GM18507 (cell line): ENCODE measurements at regions not wholly inside any gene's neighbourhood (a gene's known extent, or its start where the extent isn't known, plus 50 kb on each side); places are given as distances from the start of the nearest gene placed in this dataset.
A peak's percentile ranks its signal among the peaks of the same experiment; 100 is the strongest.

Experiments
- DNase-seq: peaks from one replicate; pipeline ENCODE4 v3.0.0; 2011; ENCODE audit warnings: low read depth; ENCODE audit not compliant: insufficient read length; ENCODE audit errors: extremely low spot score
- FAIRE-seq: peaks from 2 replicates; lab custom pipeline; 2011; peaks lifted over from hg19 to GRCh38; lab: Jason Lieb, UNC

GRCh38 chr3:148042663-148043445 lies 633.7 kb downstream of the ZIC1 start:
- FAIRE-seq: no peak
- DNase-seq: no peak

GRCh38 chr3:148044151-148044550 lies 635.0 kb downstream of the ZIC1 start:
- FAIRE-seq: no peak
- no peak for DNase-seq

- no peak for FAIRE-seq
- no peak for DNase-seq
Observed at GRCh38 chr3:148054999-148055398, 642.7 kb upstream of the AGTR1 start.

DNA sequence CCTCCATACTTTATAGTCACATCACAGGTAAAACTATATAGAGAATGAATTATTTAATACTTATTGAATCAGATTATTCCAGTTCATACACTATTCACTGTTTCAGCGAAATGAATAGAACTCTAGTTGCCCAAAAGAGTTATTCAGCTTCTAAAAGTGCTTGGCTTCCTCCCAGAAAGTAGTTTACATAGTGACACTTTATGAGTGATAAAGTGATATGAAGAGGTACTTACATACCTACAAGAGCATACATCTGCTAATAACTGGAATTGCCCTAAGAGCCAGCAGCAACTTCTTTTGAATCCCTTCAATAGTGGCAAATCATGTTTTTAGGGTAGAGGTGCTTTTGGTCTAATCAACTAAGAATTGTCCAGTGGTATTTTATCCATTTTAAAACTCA lies 635.1 kb upstream of the AGTR1 start:
- FAIRE-seq (no peak), DNase-seq (no peak)

DNA sequence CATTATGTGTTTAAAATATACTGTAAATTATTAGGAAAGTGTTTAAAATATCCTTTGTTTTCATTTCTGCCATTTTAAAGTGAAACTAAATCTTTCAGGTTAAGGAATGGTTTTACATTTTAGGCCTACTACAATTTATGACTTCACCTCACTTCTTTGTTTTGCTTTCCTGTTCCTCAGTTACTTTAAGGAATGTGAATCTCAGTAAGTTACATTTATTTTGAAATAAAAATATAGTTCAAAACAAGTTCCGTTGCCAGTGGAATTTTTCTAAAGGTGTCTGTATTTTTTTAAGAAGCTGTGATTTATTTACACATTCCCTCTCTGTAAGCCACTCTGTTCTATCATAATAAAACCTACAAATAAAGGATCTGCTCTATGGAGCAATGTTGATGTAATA lies 630.9 kb upstream of the AGTR1 start:
- DNase-seq (no peak), FAIRE-seq (no peak)

DNA sequence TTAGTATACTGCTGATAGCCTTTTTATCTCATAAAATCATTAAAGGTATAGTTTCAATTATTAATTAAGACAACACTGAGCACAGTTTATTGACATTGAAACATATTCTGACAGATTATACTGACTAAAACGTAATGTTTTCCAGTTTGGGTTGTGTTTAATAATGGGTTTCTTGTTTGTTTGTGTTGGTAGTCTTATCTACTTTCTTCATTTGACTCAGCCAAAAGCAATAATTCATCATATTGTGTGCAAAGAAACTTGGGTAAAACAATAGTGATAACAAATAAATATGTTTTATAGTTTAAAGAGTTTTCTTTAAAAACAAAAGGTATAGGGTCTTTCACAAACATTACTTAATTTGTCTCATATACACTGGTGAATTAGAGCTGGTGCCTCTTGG lies 629.2 kb upstream of the AGTR1 start:
- FAIRE-seq (no peak), DNase-seq (no peak)

DNA sequence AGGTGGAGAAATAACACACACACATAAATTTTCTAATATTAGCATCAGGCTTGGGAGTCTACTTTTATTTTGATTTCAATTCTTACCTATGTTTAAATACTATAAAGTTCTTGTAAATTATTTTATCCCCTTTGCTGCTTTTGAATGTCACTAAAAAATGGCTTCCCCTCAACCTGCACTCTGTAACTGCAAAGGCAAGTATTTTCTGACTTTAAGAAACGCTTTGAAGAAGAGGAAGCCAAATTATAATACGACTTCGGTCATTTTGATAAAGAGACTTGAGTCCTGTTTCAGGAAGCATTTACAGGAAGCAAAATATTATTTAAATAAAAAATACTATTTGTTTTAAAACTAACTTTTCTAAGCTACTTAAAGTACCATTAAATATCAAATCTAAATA lies 627.7 kb upstream of the AGTR1 start:
- DNase-seq (no peak), FAIRE-seq (no peak)

DNA sequence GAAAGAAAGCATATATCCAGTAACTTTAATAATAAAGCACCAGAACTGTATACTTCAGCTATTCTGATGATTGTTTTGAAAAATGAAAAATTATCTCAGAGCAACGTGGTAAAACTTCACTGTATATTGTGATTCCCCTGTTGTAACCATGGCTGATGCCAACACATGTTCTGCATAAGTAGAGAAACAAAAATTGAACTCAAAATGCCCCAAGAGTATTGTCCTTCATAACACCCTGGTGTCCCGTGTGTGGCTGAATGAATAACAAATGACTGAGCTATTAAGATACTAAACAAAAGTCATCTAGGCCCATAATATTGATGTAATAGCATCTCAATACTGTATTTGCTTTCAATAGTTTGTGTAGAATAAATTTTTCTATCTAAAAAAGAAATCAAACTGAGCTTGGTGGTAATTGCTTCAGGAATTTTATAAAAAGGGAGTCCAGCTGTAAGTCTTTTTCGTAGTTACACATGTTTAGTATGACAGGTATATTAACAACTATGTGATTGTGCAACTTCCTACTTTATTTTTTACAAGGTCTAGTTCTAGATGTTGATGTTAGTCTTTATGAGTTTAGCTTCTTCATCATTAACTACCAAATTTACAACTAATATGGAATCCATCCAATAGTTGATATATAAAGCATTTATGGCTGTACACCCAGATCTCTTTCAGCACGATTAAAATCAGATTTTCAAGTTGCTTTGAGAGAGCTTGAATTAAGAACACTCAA lies 623.8 kb upstream of the AGTR1 start:
- FAIRE-seq (no peak), DNase-seq (no peak)

GRCh38 chr3:148074946-148075345 lies 622.8 kb upstream of the AGTR1 start:
- FAIRE-seq (no peak), DNase-seq (no peak)

DNA sequence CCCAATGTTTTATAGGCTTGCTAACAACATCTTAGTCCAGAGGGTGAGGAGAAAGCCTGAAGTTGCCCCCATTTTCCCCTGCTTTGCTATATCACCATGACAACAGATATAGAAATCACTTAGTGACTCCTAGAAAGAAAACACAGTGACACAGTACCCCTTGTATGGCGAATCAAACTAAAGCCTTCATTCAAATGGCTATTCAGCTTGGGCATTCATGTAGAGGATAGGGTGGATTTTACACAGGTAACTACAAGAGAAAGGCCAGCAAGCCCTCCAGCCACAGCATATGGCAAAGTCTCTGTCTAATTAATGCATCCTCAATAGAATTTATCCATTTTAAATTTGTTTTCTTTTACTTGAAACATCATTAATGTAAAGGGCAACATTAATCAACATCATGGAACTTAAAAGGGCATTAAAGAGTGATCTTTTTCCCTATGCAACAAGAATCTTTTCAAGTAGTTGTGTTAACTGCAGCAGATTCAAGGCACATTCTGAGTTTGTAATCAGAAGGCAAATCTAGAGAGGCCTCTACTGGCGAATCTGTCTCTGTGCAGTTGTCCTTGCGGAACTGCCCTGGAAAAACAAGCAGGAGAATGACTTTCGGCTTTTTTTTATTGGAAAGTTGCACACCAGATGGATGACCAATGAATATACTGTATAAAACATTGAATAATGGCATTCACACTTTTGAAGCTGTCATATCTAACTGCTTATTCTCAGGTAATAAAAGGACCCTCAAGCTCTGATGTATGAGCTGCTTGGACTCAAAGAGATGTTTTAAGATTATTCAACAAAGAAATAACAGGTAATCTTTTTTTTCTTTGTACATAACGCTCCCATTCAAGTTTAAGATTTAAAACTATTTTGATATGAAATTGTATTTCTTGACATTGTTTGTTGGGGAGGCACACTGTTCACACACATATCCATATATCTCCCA lies 621.7 kb upstream of the AGTR1 start:
- no peak for FAIRE-seq
- no peak for DNase-seq

GRCh38 chr3:148077318-148077923 lies 620.3 kb upstream of the AGTR1 start:
- DNase-seq (no peak), FAIRE-seq (peak; percentile 56)

DNA sequence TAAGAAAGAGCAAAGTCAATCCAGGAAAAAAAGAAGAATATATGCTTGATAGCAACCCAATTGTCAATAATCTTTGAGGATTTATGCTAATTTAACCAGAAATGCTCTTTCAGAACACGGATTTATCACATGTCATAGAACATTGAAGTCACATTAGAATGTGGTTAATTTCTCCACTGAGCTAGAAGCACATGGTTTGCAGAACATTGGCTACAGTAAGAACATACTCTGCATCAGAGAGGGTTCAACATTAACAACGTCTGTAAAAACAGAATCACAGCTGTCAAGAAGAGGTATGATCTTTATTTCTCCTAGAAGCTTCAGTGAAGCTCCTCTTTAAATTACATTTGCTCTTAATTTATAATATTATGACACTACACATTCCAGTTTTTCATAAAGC lies 619.7 kb upstream of the AGTR1 start:
- DNase-seq (no peak), FAIRE-seq (no peak)

- FAIRE-seq: no peak
- DNase-seq: no peak
Observed at GRCh38 chr3:148078658-148079057, 619.0 kb upstream of the AGTR1 start.

- FAIRE-seq (no peak), DNase-seq (no peak)
Observed at GRCh38 chr3:148079370-148079769, 618.3 kb upstream of the AGTR1 start.

DNA sequence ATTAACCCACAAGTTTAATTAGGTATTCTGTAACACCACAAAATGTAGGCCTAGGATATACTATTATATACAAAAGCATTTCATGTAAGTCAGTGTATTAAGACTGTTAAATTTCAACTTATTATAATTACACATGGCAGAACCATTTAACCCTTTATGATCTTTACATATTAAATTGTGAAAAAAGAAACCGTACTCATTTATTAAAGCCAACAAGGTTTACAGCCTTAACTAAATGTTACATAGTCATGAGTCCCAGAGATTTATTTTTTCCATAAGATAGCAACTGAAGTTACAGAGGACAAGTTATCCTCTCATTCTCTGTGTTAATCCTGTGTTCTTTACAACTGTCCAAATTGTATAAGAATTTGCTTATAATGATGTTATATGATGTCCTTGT lies 615.8 kb upstream of the AGTR1 start:
- no peak for DNase-seq
- no peak for FAIRE-seq

DNA sequence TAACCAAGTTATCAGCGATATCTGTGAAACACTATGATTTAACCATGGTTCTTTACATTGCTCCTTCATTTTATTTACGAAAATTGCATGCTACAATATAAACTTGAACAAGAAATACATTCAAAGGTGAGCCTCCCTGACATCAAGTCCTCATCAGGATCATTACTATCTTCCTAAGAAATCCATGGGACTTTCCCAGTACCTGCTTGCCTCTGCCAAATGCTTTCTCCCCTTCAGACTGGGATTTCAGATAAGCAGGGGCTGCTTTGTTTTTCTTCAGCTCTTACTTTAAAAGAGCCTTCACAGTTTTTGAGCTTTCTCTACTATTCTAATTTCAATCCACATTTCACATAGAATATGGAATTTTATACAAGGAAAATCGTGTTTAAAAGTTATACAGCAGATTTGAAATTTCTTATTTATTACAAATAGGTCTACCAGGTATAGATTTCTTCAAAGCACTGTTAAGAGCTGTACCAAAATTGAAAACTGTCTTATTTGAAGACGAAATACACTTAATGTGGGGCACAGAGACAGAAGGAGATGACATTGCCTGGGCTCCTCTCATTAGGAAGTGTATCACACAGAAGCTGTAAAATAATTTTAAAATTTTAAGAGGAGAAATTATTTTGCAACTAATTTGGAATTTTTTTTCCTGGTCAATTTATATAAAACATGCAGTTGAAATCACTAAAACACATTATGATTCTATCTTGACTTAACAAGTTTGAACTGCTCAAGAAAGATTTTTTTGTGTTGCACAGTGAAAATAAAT lies 615.0 kb upstream of the AGTR1 start:
- FAIRE-seq (no peak), DNase-seq (no peak)

GRCh38 chr3:148083526-148084182 lies 614.0 kb upstream of the AGTR1 start:
- DNase-seq (no peak), FAIRE-seq (no peak)

DNA sequence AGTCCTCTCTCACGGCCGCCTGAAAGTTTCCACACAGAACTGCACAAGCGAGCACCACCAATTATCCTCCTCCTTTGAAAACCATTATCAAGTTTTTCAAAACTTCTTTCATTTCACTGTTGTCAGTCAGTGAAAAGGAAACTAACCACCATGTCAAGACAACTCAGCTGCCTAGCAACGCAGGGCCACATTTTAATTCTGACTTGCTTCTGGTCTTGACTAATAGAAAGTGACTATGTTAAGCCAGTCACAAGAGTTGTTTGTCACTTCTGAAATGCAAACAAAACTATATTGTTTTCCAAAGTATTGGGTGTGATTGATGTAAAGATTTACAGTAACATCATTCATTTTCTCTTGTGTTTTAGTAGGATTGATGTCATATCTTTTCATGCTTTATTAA lies 612.8 kb upstream of the AGTR1 start:
- FAIRE-seq (peak; percentile 78), DNase-seq (no peak)
